ENCODE measurements at regions not wholly inside any gene's neighbourhood (a gene's known extent, or its start where the extent isn't known, plus 50 kb on each side); places are given as distances from the start of the nearest gene placed in this dataset.

DNA sequence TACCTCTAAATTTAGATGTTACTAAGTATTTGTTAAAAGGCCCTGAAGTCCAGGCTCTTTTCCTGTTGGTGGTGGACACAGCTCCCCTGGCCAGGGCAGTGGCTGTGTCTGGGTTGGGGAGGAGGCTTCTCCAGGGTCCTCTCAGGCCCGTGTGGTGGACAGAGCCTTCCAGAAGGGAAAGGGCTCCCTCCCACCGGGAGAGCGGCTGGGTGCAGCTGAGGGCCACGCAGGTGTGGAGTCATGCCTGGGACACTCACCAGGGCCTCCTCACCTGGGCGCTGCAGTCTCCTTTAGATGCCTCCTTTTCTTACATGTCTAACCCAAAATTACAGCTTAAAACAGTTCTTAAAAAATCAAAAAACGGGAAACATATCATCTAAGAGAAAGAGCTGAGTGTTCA is 128.2 kb upstream of the TCERG1L start:
- ChIA-PET CTCF (no interaction called here), POLR2A (no interaction called here)
- H3K4me3 ChIP-seq (ENCODE audit: low read depth, low read length), result no peak overlapping the region
- H3K36me3 ChIP-seq (ENCODE audit: control insufficient read depth, insufficient read depth, low read length), result no peaks in the 10 kb centered on the region
- no peak for TF ChIP-seq CTCF (IDR thresholded peaks at IDR 0.05; ENCODE audit: insufficient read depth, low read depth, low read length)
- no peak for DNase-seq (ENCODE audit: low read depth)
- H3K27me3 ChIP-seq (ENCODE audit: control insufficient read depth, insufficient read depth, low read length), result no peaks in the 10 kb centered on the region

DNA sequence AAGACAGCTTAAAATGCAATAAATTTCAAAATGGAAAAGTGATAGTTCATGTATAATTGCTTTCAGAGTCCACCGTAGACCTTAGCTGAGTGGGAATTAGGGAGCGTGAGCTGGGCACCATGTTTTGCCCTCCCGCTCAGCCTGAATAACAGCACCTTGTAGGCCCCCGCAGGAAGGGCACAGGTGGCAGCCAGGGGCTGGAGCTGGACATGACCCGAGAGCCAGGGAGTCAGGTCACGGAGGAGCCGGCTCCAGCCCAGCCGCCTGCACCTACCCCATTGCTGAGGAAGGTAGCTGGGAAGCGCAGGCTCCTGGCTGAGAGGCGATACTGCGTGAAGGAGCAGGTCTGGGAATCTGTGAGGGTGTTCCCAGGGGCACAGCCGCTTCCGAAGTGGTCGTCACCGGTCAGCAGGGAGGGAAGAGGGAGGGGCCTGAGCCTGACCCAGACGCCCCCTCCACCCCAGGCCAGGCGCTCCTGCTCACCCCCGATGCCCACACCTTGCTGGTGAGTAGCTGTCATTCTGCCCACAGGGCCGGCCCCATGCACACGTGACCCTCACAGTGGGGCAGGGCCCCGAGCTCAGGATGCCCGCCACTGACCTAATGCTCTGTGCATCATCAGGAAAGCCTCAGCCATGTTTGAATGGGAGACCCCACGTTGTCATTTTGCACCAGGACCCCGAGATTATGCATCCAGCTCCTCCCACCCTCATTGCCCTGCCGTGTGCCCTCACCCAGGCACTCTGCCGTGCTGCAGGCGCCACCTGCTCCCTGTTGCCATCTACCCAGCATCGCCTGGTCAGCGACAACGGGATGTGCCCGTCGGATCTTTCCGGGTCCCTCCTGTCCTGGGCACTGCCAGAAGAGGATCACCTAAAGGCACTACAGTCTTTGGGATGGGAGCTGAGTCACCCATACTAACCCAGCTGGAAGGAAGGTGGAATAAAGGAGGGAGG is 129.2 kb upstream of the TCERG1L start:
- CTCF ChIA-PET, result no interaction called here
- POLR2A ChIA-PET, result no interaction called here
- no peaks in the 10 kb centered on the region for H3K27me3 ChIP-seq (ENCODE audit: control insufficient read depth, insufficient read depth, low read length)

GRCh38 chr10:131442271-131442670 is 130.8 kb upstream of the TCERG1L start:
- Histone ChIP-seq H3K36me3 (ENCODE audit: control insufficient read depth, insufficient read depth, low read length) (no peaks in the 10 kb centered on the region), H3K4me3 (ENCODE audit: low read depth, low read length) (no peak overlapping the region), H3K27me3 (ENCODE audit: control insufficient read depth, insufficient read depth, low read length) (no peaks in the 10 kb centered on the region)
- DNase-seq (ENCODE audit: low read depth), result no peak
- CTCF ChIA-PET, result no interaction called here
- TF ChIP-seq CTCF (IDR thresholded peaks at IDR 0.05; ENCODE audit: insufficient read depth, low read depth, low read length), result no peak
- POLR2A ChIA-PET, result no interaction called here

More for the DNA sequence above, 129.2 kb upstream of the TCERG1L start:
- Histone ChIP-seq H3K4me3 (ENCODE audit: low read depth, low read length) (no peak overlapping the region), H3K36me3 (ENCODE audit: control insufficient read depth, insufficient read depth, low read length) (no peaks in the 10 kb centered on the region)
- DNase-seq (ENCODE audit: low read depth), result no peak
- TF ChIP-seq CTCF (IDR thresholded peaks at IDR 0.05; ENCODE audit: insufficient read depth, low read depth, low read length), result no peak

DNA sequence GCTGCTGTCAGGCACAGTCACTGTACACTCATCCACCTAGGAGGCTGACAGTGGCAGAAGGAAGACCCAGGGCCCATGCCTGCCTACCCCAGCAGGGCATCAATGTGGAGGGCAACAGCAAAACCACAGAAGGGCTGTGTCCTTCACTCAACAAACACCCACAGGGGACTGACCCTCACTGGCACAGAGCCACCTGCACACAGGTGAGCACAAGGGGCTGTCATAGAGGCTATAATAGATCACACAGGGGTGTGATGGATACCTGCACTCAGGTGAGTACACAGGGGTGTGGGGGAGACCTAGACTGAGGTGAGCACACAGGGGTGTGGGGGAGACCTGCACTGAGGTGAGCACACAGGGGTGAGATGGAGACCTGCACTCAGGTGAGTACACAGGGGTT is 132.8 kb upstream of the TCERG1L start:
- Histone ChIP-seq H3K36me3 (ENCODE audit: control insufficient read depth, insufficient read depth, low read length) (no peaks in the 10 kb centered on the region), H3K4me3 (ENCODE audit: low read depth, low read length) (no peak overlapping the region), H3K27me3 (ENCODE audit: control insufficient read depth, insufficient read depth, low read length) (no peaks in the 10 kb centered on the region)
- CTCF ChIA-PET, result no interaction called here
- no peak for DNase-seq (ENCODE audit: low read depth)
- POLR2A ChIA-PET, result no interaction called here
- TF ChIP-seq CTCF (IDR thresholded peaks at IDR 0.05; ENCODE audit: insufficient read depth, low read depth, low read length), result no peak

DNA sequence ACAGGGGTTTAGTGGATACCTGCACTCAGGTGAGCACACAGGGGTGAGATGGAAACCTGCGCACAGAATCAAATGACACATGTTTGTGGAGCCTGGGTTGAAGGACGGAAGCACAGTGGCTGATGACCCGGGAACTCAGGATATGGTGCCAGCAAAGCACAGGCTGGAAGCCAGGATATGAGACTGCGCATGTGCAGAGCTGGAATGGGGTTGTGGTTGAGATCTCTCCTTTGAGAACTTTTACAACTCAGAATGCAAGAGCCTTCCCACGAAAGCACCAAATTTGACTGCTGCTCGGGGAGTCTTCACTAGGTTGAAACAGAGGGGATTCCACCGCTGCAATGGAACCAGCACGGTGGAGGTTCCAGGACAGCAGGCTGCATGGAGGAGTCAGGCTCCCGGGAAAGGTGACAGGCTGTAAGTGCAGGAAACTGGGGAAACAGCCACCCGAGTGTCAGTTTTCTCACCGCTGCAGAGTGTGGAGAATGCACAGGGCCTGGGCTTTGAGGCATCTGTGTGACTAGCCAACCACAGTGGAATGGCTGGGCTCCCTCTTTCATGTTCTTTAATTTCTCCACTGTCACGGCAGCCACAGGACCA is 133.4 kb upstream of the TCERG1L start:
- TF ChIP-seq CTCF (IDR thresholded peaks at IDR 0.05; ENCODE audit: insufficient read depth, low read depth, low read length), result no peak
- Histone ChIP-seq H3K36me3 (ENCODE audit: control insufficient read depth, insufficient read depth, low read length) (no peaks in the 10 kb centered on the region), H3K4me3 (ENCODE audit: low read depth, low read length) (no peak overlapping the region), H3K27me3 (ENCODE audit: control insufficient read depth, insufficient read depth, low read length) (no peaks in the 10 kb centered on the region)
- ChIA-PET POLR2A (no interaction called here), CTCF (no interaction called here)
- DNase-seq (ENCODE audit: low read depth), result no peak
